Smooth muscle cell (in vitro differentiated cells): ENCODE measurements at regions not wholly inside any gene's neighbourhood (a gene's known extent, or its start where the extent isn't known, plus 50 kb on each side); places are given as distances from the start of the nearest gene placed in this dataset.
"Not testable (repeated sequence)": the region's sequence is repeated elsewhere in the genome, so short reads cannot be mapped to it uniquely, and the experiment has no call there.

Experiments used
- DNase-seq: peaks from one replicate; lab custom pipeline; 2025; ENCODE audit not compliant: unreplicated experiment; lab: John Stamatoyannopoulos, UW
- H2AFZ ChIP-seq: fragments of 200-600 bp; sonication (generic); 2 replicates; pipeline ENCODE4 v1.6.0; 2016; ENCODE audit warnings: antibody characterized with exemption, low read depth, mild to moderate bottlenecking
- H3F3A ChIP-seq: fragments of 200-600 bp; sonication (generic); 2 replicates; pipeline ENCODE4 v1.6.0; 2017; ENCODE audit warnings: antibody characterized with exemption, low read depth
- H3K27ac ChIP-seq: fragments of 200-600 bp; sonication (generic); 2 replicates; pipeline ENCODE4 v1.5.1; 2016; ENCODE audit warnings: low read depth, mild to moderate bottlenecking
- H3K27me3 ChIP-seq: fragments of 200-600 bp; sonication (generic); 2 replicates; pipeline ENCODE4 v1.6.1; 2016; ENCODE audit warnings: low read depth, mild to moderate bottlenecking
- H3K36me3 ChIP-seq: fragments of 200-600 bp; sonication (generic); 2 replicates; pipeline ENCODE4 v1.5.1; 2016; ENCODE audit warnings: low read depth
- H3K4me1 ChIP-seq: fragments of 200-600 bp; sonication (generic); 2 replicates; pipeline ENCODE4 v1.5.1; 2016; ENCODE audit warnings: low read depth
- H3K4me2 ChIP-seq: fragments of 200-600 bp; sonication (generic); 2 replicates; pipeline ENCODE4 v1.6.0; 2016; ENCODE audit warnings: mild to moderate bottlenecking
- H3K4me3 ChIP-seq: fragments of 200-600 bp; sonication (generic); 2 replicates; pipeline ENCODE4 v1.5.1; 2016; ENCODE audit warnings: mild to moderate bottlenecking
- H3K79me2 ChIP-seq: fragments of 200-600 bp; sonication (generic); 2 replicates; pipeline ENCODE4 v1.6.0; 2016; ENCODE audit warnings: low read depth, mild to moderate bottlenecking
- H3K9ac ChIP-seq: fragments of 200-600 bp; sonication (generic); 2 replicates; pipeline ENCODE4 v1.6.0; 2016; ENCODE audit warnings: low read depth
- H3K9me3 ChIP-seq: fragments of 200-600 bp; sonication (generic); replicated peaks from 2 replicates; pipeline ENCODE4 v1.5.1; 2016; ENCODE audit warnings: low read depth
- H4K20me1 ChIP-seq: fragments of 200-600 bp; sonication (generic); 2 replicates; pipeline ENCODE4 v1.6.0; 2016; ENCODE audit warnings: low read depth
- WGBS: methylation state at CpG from one replicate; pipeline ENCODE4 v1.1.7; 2016; ENCODE audit warnings: low lambda C conversion rate; 5-methylcytosine and 5-hydroxymethylcytosine counted together
- TF ChIP-seq, protein P1 (sequence below): fragments of 200-600 bp; sonication (generic); IDR thresholded peaks from 2 replicates; pipeline ENCODE4 v1.5.1; 2017; ENCODE audit warnings: borderline replicate concordance, mild to moderate bottlenecking, antibody characterized with exemption; ENCODE audit not compliant: insufficient read depth, poor library complexity, severe bottlenecking

- Histone ChIP-seq H2AFZ (no peak overlapping the region), H3K9me3 (no peaks in the 10 kb centered on the region), H3K27me3 (no peaks in the 10 kb centered on the region), H4K20me1 (no peaks in the 10 kb centered on the region), H3K36me3 (no peaks in the 10 kb centered on the region), H3K9ac (no peak overlapping the region), H3F3A (no peaks in the 10 kb centered on the region), H3K27ac (no peak overlapping the region), H3K79me2 (no peaks in the 10 kb centered on the region), H3K4me3 (no peak overlapping the region), H3K4me2 (no peak overlapping the region), H3K4me1 (no peaks in the 10 kb centered on the region)
- WGBS: 91% methylated on average over 2 of the region's 2 CpGs
- no peak for DNase-seq
- TF ChIP-seq, protein P1, sequence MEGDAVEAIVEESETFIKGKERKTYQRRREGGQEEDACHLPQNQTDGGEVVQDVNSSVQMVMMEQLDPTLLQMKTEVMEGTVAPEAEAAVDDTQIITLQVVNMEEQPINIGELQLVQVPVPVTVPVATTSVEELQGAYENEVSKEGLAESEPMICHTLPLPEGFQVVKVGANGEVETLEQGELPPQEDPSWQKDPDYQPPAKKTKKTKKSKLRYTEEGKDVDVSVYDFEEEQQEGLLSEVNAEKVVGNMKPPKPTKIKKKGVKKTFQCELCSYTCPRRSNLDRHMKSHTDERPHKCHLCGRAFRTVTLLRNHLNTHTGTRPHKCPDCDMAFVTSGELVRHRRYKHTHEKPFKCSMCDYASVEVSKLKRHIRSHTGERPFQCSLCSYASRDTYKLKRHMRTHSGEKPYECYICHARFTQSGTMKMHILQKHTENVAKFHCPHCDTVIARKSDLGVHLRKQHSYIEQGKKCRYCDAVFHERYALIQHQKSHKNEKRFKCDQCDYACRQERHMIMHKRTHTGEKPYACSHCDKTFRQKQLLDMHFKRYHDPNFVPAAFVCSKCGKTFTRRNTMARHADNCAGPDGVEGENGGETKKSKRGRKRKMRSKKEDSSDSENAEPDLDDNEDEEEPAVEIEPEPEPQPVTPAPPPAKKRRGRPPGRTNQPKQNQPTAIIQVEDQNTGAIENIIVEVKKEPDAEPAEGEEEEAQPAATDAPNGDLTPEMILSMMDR: no peak
Observed at GRCh38 chr10:20551761-20552160, 345.4 kb downstream of the NEBL start.

- Histone ChIP-seq H3K79me2 (no peaks in the 10 kb centered on the region), H4K20me1 (no peaks in the 10 kb centered on the region), H3K36me3 (no peaks in the 10 kb centered on the region), H3K4me1 (no peaks in the 10 kb centered on the region), H3K4me3 (no peak overlapping the region), H3K27me3 (no peaks in the 10 kb centered on the region), H3K9me3 (no peaks in the 10 kb centered on the region), H2AFZ (no peak overlapping the region), H3K4me2 (no peak overlapping the region), H3F3A (no peaks in the 10 kb centered on the region), H3K27ac (no peak overlapping the region), H3K9ac (no peak overlapping the region)
- TF ChIP-seq, protein P1: no peak
- WGBS: 92% methylated on average over 7 of the region's 7 CpGs
- DNase-seq: no peak
Observed at GRCh38 chr10:20535897-20536881, 360.9 kb downstream of the NEBL start.

GRCh38 chr10:20531241-20531883 is 365.7 kb downstream of the NEBL start:
- not testable (repeated sequence) for H3K9ac ChIP-seq, H3K9me3 ChIP-seq, H4K20me1 ChIP-seq, H3K4me3 ChIP-seq, H3K4me2 ChIP-seq, H3K79me2 ChIP-seq, H3K27ac ChIP-seq, H3K4me1 ChIP-seq, H2AFZ ChIP-seq, H3F3A ChIP-seq, H3K36me3 ChIP-seq, DNase-seq, H3K27me3 ChIP-seq
- 83% methylated on average over 20 of the region's 20 CpGs for WGBS

- Histone ChIP-seq H3K4me3 (no peak overlapping the region), H3K79me2 (no peaks in the 10 kb centered on the region), H3K36me3 (no peaks in the 10 kb centered on the region), H4K20me1 (no peaks in the 10 kb centered on the region), H3F3A (no peaks in the 10 kb centered on the region), H3K4me2 (no peak overlapping the region), H2AFZ (no peak overlapping the region), H3K4me1 (no peaks in the 10 kb centered on the region), H3K27me3 (no peaks in the 10 kb centered on the region), H3K27ac (no peak overlapping the region), H3K9me3 (no peaks in the 10 kb centered on the region), H3K9ac (no peak overlapping the region)
- 83% methylated on average over 5 of the region's 5 CpGs for WGBS
- no peak for DNase-seq
- TF ChIP-seq, protein P1: no peak
Observed at GRCh38 chr10:20521186-20521585, 375.9 kb downstream of the NEBL start.
